ENCODE measurements at regions not wholly inside any gene's neighbourhood (a gene's known extent, or its start where the extent isn't known, plus 50 kb on each side); places are given as distances from the start of the nearest gene placed in this dataset.
"Not testable (repeated sequence)": the region's sequence is repeated elsewhere in the genome, so short reads cannot be mapped to it uniquely, and the experiment has no call there.

DNA sequence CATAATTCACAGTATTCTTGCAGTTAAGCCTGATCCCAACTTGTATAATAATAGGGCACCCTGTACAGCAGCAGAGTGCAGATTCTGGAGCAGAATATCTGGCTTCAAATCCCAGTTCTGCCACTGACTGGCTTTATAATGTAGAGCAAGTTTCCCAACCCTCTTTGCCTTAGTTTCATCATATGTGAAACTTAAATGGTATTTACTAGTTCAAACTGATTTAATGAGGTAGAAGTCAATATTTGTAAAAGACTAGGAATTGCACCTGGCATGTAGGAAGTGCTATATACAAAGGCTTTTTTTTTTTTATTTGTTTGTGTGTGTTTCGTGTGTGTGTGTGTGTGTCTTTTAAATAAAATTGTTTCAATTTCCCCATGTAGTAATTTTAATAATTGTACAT is 125.9 kb downstream of the CCER1 start:
- DNase-seq (ENCODE audit: low read depth in 2 of 2), result no peak

DNA sequence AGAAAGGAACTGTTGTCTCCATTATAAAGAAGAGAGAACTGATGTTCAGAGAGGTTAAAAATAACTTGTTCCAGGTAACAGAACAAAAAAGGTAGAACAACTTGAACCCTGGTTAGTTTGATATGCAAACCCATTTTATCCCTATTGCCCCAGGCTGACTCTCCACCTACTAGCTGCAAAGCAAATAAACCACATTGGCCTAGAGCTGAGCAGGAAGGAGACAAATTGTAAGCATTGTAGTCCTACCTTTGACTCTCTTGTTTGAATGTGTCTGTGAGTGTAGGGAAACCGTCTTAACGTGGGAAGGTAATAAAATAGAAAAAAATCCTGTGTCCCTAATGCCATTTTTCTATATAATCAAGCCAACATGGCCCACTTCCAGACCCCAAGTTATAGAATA is 126.4 kb downstream of the CCER1 start:
- DNase-seq (ENCODE audit: low read depth in 2 of 2), result no peak

GRCh38 chr12:90827567-90827966 is 127.4 kb downstream of the CCER1 start:
- no peak for DNase-seq (ENCODE audit: low read depth in 2 of 2)

DNA sequence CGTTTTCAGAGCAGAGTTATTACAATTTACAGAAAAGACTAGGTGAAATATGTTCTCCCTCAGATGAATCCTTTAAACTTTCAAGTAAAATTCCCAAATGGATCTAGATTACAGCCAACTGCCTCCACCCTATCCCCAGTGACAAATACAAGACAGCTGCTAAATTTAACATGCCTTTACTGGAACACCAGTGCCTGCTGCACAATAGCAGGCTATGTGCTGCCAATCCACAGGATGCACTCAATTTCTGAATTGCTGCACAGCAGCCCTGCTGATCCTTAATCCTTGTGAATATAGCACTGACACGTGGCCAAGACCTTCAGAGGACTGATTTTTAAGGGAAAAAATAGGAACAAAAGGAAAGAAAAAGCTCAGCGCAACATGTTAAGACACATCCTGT is 128.9 kb downstream of the CCER1 start:
- no peak for DNase-seq (ENCODE audit: low read depth in 2 of 2)

- no peak for DNase-seq (ENCODE audit: low read depth in 2 of 2)
Observed at GRCh38 chr12:90823859-90824258, 131.1 kb downstream of the CCER1 start.

DNA sequence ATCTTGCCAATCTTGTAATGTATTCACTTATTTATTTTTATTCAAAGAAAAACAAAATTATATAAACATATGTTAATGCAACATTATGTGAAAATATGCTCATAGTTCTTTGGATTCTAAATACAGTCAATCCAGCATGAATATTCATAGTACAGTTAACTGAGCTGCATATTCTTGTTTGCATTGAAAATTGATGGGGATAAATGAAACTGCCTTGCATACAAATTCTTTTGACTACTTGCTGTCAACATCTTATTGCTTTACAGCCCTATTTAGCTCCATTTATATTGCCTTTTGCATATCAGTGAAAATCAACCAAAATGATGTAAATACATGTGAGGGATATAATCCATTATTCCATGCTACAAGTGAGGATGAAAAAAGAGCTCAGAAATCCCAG is 135.3 kb downstream of the CCER1 start:
- DNase-seq (ENCODE audit: low read depth in 2 of 2), result no peak

DNA sequence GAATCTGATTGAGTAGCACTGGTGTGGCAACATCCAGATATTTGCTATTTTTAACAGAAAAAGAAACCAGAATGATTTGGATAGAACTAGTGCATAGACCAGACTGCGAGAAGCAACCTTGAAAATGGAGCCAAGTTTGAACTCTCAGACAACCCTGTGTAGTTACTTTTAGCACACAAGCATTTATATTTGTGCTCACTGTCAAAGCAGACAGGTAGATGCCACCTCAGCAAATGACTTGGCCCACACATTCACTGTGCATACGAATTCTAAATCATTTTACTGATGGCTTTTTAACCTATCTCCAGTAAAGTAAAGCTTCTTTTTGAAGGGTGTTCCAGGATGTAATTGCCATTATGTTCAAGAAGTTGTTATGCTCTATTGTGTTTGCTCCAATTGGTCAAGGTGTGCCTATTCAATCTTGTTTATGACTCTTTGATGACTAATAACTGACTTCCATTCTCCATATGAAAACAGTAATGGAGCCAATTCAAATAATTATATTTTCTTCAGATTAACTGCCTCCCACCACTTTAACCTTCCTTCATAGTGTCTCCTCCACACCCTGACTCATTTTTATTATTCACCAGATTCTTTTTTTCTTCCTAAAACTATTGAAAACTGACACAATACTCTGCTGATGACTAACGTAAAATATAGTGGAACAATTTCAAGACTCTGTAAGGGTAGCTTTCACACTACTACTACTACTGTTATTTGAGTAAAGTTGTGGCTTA is 138.5 kb downstream of the CCER1 start:
- DNase-seq (ENCODE audit: low read depth in 2 of 2), result no peak

- DNase-seq (ENCODE audit: low read depth in 2 of 2), result no peak
Observed at GRCh38 chr12:90809940-90810339, 145.0 kb downstream of the CCER1 start.

DNA sequence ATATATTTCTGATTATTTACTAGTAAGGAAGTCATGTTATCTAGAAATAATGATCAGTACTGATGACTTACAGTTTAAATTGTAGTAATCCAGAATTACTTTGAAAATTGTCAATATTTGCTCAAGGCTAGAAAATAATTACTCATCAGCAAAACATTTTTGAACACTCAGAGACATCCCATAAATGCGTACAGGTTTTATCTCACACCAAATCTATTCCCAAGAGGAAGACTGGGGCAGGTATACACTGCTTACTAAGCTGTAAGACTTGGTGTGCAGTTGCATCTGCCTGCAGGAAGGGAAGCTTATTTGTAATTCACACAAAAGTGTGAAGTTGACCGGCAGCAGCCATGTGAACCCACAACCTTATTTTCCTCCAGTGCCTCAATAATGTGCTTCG is 146.4 kb downstream of the CCER1 start:
- no peak for DNase-seq (ENCODE audit: low read depth in 2 of 2)

DNA sequence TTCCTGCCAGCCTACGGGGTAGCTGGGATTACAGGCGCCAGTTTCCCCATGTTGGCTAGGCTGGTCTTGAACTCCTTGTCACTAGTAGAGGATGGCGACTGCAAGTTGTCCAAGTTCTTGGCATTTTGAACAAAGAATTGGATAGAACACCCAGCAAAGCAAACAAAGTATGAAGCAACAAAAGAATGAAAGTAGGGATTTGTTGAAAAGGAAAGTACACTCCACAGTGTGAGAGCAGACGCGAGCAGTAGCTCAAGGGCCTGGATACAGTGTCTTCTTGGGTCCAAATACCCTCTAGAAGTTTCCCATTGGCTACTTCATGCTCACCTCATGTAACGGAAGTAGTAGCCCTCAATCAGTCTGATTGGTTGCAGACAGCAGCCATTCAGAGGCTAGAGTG is 152.2 kb downstream of the CCER1 start:
- no peak for DNase-seq (ENCODE audit: low read depth in 2 of 2)

DNA sequence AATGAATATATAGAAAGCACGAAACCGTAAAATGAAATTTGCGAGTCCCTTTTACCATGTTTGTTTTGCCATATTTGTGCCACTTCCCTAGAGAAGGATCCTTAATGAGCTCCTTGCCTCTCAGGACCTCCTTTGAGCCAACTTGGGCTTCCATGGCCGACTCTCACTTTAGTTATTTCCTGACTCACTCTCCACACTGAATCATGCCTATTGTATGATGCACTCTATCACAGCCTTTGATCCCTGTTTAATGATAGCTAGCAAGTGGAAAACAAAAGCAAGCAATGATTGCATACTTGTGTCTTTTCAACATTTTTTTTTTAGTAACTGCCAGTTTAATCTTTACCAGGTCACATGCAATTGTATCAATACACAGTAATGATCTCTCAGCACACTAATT is 153.2 kb downstream of the CCER1 start:
- no peak for DNase-seq (ENCODE audit: low read depth in 2 of 2)

DNA sequence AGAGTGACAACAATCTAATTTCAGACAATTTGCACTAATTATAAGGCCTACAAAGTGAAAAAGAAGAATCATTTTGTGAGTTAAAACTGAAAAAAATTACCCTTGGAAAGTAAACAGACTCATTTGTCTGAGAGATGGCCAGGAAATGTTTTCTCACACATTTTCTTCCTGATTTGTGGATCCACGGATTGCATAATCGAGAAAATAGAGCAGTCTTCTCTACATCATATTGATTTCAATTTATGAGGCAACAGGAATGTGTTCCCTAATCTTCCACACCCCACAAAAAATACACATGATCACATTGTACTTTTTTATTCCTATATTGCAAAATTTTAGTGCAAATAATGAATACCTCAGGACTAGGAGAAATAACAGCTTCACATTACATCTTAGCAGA is 160.8 kb downstream of the CCER1 start:
- no peak for DNase-seq (ENCODE audit: low read depth in 2 of 2)

- DNase-seq (ENCODE audit: low read depth in 2 of 2), result not testable (repeated sequence)
Observed at GRCh38 chr12:90792718-90793117, 162.3 kb downstream of the CCER1 start.

DNA sequence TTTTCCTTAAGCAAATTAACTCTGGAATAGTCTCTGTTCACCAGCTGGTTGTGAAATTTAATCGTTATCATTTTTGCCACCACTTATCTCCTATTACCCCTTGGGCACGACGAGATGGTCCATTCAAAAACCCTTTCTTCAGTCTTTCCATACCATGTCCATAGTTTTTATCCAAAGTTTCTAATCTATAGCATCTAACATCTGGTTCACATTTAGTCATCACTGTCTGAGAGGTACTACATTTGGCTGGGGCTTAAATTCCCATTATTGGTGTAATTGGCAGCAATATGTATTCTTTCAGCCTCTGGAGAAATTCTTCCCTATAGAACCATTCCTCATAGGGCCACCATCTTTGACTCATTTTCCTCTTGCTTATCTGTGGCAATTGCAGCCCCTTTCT is 163.5 kb downstream of the CCER1 start:
- no peak for DNase-seq (ENCODE audit: low read depth in 2 of 2)

DNA sequence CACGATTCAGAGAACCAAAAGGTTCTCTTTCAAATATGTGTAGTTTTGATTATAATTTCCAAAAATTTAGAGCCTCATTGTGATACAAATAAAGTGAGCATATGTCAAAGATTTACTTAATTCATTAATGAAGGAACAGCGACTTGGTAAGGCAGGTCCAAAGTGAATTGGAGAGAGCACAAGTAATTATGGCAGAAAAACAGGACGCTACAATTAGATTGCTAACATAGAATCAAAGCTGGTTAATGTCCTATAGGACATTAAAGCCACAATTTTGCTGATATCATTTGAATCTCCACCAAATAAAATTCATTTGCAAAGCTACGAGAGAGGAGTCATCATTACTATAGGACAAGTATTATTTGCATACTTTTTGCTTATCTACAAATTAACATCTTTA is 164.2 kb downstream of the CCER1 start:
- DNase-seq (ENCODE audit: low read depth in 2 of 2), result no peak

DNA sequence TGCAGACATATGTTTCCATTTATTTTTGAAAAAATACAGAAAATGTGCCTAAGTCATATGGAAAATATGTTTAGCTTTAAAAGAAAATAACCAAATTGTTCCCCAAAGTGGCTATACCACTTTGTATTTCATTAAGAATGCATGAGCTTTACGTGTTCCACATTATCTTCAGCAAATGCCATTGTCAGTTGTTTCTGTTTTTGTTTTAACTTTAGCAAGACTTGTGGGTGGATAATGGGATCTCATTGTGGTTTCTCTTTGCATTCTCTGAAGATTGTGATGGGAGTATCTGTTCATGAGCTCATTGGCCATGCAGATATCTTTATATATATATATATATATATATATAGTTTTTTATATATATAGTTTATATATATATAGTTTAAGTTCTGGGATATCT is 181.5 kb downstream of the CCER1 start:
- DNase-seq (ENCODE audit: low read depth in 2 of 2), result no peak

DNA sequence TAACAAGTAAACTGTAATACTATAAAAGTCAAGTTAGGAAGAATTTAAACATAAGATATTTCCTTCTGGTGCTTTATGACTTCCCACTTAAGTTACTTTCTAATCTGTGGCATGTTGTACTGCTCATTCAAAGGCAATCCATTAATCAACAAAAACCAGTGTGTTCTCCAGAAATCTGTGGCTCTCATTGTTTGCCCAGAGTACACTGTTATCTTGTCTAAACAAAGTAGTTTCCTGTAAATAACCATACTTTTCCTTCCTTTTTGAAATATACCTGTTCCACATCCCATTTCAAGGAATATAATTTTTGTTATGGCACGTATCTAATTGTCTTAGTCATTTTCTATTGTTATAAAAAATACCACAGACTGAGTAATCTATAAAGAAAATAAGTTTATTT is 184.1 kb downstream of the CCER1 start:
- DNase-seq (ENCODE audit: low read depth in 2 of 2), result no peak

- DNase-seq (ENCODE audit: low read depth in 2 of 2), result no peak
Observed at GRCh38 chr12:90757957-90758356, 197.0 kb downstream of the CCER1 start.

- DNase-seq (ENCODE audit: low read depth in 2 of 2), result no peak
Observed at GRCh38 chr12:90745211-90745610, 209.8 kb downstream of the CCER1 start.

- DNase-seq (ENCODE audit: low read depth in 2 of 2), result no peak
Observed at GRCh38 chr12:90741611-90742010, 213.4 kb downstream of the CCER1 start.

GRCh38 chr12:90729736-90730135 is 225.2 kb downstream of the CCER1 start:
- no peak for DNase-seq (ENCODE audit: low read depth in 2 of 2)

GRCh38 chr12:90712671-90713070 is 242.3 kb downstream of the CCER1 start:
- no peak for DNase-seq (ENCODE audit: low read depth in 2 of 2)

DNA sequence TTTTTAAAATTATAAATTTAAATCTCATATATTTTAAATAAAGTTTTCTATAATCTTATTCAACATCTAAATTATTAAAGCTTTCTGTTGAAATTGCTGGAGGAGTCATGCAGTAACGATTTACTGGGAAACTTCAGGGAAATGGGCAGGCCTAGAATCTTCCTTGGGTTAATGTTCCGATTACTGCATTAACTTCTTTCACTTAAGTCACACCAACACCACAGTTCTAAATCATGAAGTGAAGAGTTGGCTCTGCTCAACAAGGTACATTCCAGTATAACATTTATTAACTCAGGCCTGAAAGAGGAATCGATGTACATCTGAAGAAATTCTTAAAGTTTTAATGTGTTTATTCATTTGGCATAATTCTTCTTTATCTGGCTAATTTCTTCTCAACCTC is 244.3 kb downstream of the CCER1 start:
- DNase-seq (ENCODE audit: low read depth in 2 of 2), result no peak

- no peak for DNase-seq (ENCODE audit: low read depth in 2 of 2)
Observed at GRCh38 chr12:90706036-90706435, 248.9 kb downstream of the CCER1 start.
